ENCODE measurements at regions not wholly inside any gene's neighbourhood (a gene's known extent, or its start where the extent isn't known, plus 50 kb on each side); places are given as distances from the start of the nearest gene placed in this dataset.
"Not testable (repeated sequence)": the region's sequence is repeated elsewhere in the genome, so short reads cannot be mapped to it uniquely, and the experiment has no call there.

- peak; percentile 30 for DNase-seq
These were observed 98.5 kb upstream of the PABPC3 start for GRCh38 chr13:24997367-24997967.

GRCh38 chr13:24998433-24998832, 97.5 kb upstream of the PABPC3 start:
- no peak for DNase-seq

GRCh38 chr13:25001476-25002206, 94.3 kb upstream of the PABPC3 start:
- peak; percentile 7 for DNase-seq

GRCh38 chr13:25002311-25002710, 93.6 kb upstream of the PABPC3 start:
- peak; percentile 77 for DNase-seq

GRCh38 chr13:25004489-25004888, 91.4 kb upstream of the PABPC3 start:
- not testable (repeated sequence) for DNase-seq

GRCh38 chr13:25005050-25005497, 90.9 kb upstream of the PABPC3 start:
- peak; percentile 6 for DNase-seq

GRCh38 chr13:25007389-25007788, 88.5 kb upstream of the PABPC3 start:
- DNase-seq, result not testable (repeated sequence)

- DNase-seq, result not testable (repeated sequence)
These were observed 81.5 kb upstream of the PABPC3 start for GRCh38 chr13:25014398-25014973.

GRCh38 chr13:25017176-25017575, 78.8 kb upstream of the PABPC3 start:
- DNase-seq, result not testable (repeated sequence)

- peak; percentile 1 for DNase-seq
These were observed 77.9 kb upstream of the PABPC3 start for GRCh38 chr13:25017808-25018728.

- no peak for DNase-seq
These were observed 77.2 kb upstream of the PABPC3 start for GRCh38 chr13:25018729-25019115.

- not testable (repeated sequence) for DNase-seq
These were observed 76.2 kb upstream of the PABPC3 start for GRCh38 chr13:25019741-25020140.

- no peak for DNase-seq
These were observed 71.8 kb upstream of the PABPC3 start for GRCh38 chr13:25024175-25024574.

- DNase-seq, result no peak
These were observed 63.8 kb upstream of the PABPC3 start for GRCh38 chr13:25032160-25032559.

- no peak for DNase-seq
These were observed 61.8 kb upstream of the PABPC3 start for GRCh38 chr13:25034173-25034572.

GRCh38 chr13:25037057-25037813, 58.7 kb upstream of the PABPC3 start:
- DNase-seq, result peak; percentile 56

GRCh38 chr13:25042151-25042865, 53.6 kb upstream of the PABPC3 start:
- DNase-seq, result no peak

GRCh38 chr13:25044071-25044470, 51.9 kb upstream of the PABPC3 start:
- DNase-seq, result no peak

All from EL (cell line).